ENCODE measurements at regions not wholly inside any gene's neighbourhood (a gene's known extent, or its start where the extent isn't known, plus 50 kb on each side); places are given as distances from the start of the nearest gene placed in this dataset.

DNA sequence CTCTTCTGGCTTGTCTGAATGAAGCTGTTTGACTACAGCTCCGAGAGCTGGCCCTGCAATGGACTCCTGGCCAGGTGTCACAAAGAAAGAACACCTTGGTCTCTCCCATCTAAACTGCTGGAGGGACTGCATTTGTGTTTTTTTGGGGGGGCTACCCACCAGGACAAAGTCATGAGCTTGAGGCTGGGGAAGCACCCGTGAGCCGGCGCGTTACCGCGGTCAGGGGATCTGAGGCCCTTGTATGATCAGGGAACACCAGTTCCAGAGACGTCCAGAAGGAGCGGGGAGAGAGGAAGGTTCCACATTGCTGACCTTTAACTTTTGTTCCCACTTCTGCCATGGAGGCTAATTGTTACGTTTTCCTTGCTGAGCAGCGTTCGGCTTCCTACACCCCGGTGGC, 84.5 kb upstream of the C1orf174 start:
- H3K9me3 ChIP-seq (replicated peaks), result no peaks in the 10 kb centered on the region
- intact Hi-C loops (cut with micrococcal nuclease), result no loop called here
- no peak overlapping the region for H3K4me3 ChIP-seq
- H3K4me1 ChIP-seq, result no peaks in the 10 kb centered on the region
- H3K27me3 ChIP-seq (ENCODE audit: low read depth), result peaks cover 73% of the 10 kb centered on the region
- no peak overlapping the region for H3K27ac ChIP-seq (replicated peaks)
- H3K36me3 ChIP-seq, result no peaks in the 10 kb centered on the region
- TF ChIP-seq, protein P1, sequence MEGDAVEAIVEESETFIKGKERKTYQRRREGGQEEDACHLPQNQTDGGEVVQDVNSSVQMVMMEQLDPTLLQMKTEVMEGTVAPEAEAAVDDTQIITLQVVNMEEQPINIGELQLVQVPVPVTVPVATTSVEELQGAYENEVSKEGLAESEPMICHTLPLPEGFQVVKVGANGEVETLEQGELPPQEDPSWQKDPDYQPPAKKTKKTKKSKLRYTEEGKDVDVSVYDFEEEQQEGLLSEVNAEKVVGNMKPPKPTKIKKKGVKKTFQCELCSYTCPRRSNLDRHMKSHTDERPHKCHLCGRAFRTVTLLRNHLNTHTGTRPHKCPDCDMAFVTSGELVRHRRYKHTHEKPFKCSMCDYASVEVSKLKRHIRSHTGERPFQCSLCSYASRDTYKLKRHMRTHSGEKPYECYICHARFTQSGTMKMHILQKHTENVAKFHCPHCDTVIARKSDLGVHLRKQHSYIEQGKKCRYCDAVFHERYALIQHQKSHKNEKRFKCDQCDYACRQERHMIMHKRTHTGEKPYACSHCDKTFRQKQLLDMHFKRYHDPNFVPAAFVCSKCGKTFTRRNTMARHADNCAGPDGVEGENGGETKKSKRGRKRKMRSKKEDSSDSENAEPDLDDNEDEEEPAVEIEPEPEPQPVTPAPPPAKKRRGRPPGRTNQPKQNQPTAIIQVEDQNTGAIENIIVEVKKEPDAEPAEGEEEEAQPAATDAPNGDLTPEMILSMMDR (IDR thresholded peaks at IDR 0.05; ENCODE audit: borderline replicate concordance), result no peak
- DNase-seq, result no peak

DNA sequence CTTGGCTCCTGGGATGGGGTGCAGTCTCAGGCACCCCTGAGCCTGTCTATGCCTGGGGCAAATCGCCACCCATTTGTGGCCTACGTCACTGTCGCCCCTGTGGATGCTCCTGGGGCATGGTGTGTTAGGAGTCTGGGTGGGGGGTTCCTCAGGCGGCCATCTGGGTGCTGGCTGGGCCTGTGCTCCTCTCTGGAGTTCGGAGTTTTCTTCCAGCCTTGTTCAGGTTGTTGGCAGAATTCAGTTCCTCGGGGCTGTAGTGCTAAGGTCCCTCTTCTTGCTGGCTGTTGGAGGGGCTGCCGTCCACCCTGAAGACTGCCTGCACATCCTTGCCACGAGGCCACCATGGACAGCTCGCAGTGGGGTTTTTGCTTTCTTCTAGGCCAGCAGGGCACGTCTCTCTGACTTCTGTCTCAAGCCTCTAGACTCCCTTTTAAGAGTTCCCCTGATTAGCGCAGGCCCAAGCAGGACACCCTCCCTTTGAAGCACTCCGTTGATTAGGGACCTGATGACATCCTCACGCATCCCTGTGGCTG, 86.7 kb upstream of the C1orf174 start:
- peaks cover 75% of the 10 kb centered on the region for H3K27me3 ChIP-seq (ENCODE audit: low read depth)
- H3K4me1 ChIP-seq, result no peaks in the 10 kb centered on the region
- H3K9me3 ChIP-seq (replicated peaks), result peaks cover 11% of the 10 kb centered on the region
- intact Hi-C loops (cut with micrococcal nuclease), result no loop called here
- no peak overlapping the region for H3K27ac ChIP-seq (replicated peaks)
- TF ChIP-seq, protein P1 (IDR thresholded peaks at IDR 0.05; ENCODE audit: borderline replicate concordance), result no peak
- H3K36me3 ChIP-seq, result no peaks in the 10 kb centered on the region
- DNase-seq, result no peak
- no peak overlapping the region for H3K4me3 ChIP-seq

DNA sequence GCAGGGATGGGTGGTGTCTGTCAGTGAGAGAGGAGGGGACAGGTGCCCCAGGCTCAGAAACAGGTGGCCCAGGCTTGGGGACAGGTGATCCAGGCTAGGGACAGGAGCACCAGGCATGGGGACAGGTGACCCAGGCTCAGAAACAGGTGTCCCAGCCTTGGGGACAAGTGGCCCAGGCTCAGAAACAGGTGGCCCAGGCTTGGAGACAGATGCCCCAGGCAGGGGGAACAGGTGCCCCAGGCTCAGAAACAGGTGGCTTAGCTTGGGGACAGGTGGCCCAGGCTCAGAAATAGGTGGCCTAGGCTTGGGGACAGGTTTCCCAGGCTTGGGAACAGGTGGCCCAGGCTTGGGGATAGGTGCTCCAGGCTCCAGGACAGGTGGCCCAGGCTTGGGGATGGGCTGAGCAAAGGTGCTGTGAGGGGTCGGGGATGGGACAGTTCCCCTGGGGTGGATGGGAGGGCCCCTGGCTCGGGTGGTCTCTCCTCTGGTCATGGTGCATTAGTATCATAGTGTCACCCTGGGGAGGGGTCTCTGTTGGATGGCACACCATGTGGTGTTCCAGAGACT, 87.7 kb upstream of the C1orf174 start:
- Histone ChIP-seq H3K36me3 (no peaks in the 10 kb centered on the region), H3K4me1 (no peaks in the 10 kb centered on the region), H3K27ac (replicated peaks) (no peak overlapping the region), H3K27me3 (ENCODE audit: low read depth) (peaks cover 71% of the 10 kb centered on the region), H3K9me3 (replicated peaks) (peaks cover 11% of the 10 kb centered on the region), H3K4me3 (no peak overlapping the region)
- TF ChIP-seq, protein P1 (IDR thresholded peaks at IDR 0.05; ENCODE audit: borderline replicate concordance), result no peak
- DNase-seq, result no peak
- intact Hi-C loops (cut with micrococcal nuclease), result no loop called here

DNA sequence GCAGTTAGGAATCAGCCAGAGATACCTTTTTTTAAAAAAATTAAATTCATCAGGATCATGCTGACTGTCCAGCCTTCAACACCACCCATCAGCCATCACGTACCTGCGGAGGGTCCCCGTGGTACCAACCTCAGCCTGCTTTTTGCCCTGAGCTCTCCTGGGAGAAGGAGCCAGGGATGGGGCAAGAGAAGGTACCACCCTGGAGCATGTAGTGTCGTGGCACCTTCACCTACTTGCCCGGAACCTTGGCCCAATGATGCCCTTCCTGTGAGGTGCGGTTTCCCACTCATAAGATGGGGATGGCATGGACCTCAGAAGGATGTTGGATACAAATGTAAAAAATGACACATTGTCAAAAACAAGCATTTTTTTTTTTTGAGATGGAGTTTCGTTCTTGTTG, 88.4 kb upstream of the C1orf174 start:
- DNase-seq, result no peak
- Histone ChIP-seq H3K27ac (replicated peaks) (no peak overlapping the region), H3K9me3 (replicated peaks) (peaks cover 11% of the 10 kb centered on the region), H3K4me1 (no peaks in the 10 kb centered on the region), H3K27me3 (ENCODE audit: low read depth) (peaks cover 71% of the 10 kb centered on the region), H3K4me3 (no peak overlapping the region), H3K36me3 (no peaks in the 10 kb centered on the region)
- intact Hi-C loops (cut with micrococcal nuclease), result no loop called here
- TF ChIP-seq, protein P1 (IDR thresholded peaks at IDR 0.05; ENCODE audit: borderline replicate concordance), result no peak

DNA sequence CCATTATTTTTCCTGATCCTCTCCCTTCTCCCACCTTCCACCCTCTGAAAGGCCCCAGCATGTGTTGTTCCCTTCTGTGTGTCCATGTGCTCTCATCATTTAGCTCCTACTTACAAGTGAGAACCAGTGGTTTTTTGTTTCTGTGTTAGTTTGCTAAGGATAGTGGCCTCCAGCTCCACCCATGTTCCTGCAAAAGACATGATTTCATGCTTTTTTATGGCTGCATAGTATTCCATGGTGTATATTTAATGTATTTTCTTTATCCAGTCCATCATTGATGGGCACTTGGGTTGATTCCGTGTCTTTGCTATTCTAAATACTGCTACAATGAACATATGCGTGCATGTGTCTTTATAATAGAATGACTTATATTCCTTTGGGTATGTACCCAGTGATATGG, 89.4 kb upstream of the C1orf174 start:
- H3K4me3 ChIP-seq, result no peak overlapping the region
- no peak for DNase-seq
- no peaks in the 10 kb centered on the region for H3K36me3 ChIP-seq
- intact Hi-C loops (cut with micrococcal nuclease), result no loop called here
- H3K27ac ChIP-seq (replicated peaks), result no peak overlapping the region
- H3K9me3 ChIP-seq (replicated peaks), result peaks cover 11% of the 10 kb centered on the region
- peaks cover 71% of the 10 kb centered on the region for H3K27me3 ChIP-seq (ENCODE audit: low read depth)
- no peaks in the 10 kb centered on the region for H3K4me1 ChIP-seq
- TF ChIP-seq, protein P1 (IDR thresholded peaks at IDR 0.05; ENCODE audit: borderline replicate concordance), result no peak

Measured in left ventricle myocardium inferior (tissue), 1 donor.